GM18861 (cell line): ENCODE measurements at regions not wholly inside any gene's neighbourhood (a gene's known extent, or its start where the extent isn't known, plus 50 kb on each side); places are given as distances from the start of the nearest gene placed in this dataset.
"Not testable (repeated sequence)": the region's sequence is repeated elsewhere in the genome, so short reads cannot be mapped to it uniquely, and the experiment has no call there.

Experiments
- ATAC-seq: cut with Tn5 transposase; IDR thresholded peaks from one replicate; pipeline ENCODE4 v1.9.1; 2021; ENCODE audit not compliant: unreplicated experiment

DNA sequence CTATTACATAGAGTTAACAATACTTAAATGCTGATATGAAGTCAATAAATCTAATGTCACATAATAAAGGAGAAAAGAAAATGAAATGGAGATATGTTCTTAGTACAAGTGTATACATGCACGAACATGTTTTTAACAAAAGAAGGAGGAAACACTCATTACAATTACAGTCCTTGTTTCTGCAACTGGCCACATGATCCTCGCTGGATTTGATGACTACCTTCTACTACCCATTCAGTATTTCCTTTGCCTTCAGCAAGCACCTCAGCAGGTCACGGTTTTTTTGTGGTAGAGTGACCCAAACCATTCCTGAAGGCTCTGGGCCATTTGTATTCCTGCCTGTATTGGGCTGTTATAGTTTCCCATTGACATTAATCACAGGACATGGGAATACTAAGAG lies 172.8 kb upstream of the CXADR start:
- ATAC-seq = no peak

DNA sequence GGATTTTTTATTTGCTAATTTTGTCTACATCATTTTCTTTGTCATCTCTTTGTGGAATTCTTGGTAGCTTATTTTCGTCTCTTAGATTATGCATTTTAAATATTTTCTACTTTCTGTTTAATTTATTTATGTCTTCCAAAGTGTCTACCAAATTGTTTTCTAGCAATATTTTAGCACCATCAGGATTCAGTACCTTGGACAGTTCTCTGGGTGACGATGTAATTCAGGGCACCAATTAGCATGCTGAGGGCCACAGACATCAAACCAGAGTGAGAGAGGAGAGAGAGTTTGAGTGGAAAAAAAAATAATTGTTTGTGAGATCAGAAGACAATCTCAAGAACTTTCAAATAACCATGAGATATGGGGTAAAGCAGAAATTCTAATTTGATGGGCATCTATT lies 169.8 kb upstream of the CXADR start:
- no peak for ATAC-seq

DNA sequence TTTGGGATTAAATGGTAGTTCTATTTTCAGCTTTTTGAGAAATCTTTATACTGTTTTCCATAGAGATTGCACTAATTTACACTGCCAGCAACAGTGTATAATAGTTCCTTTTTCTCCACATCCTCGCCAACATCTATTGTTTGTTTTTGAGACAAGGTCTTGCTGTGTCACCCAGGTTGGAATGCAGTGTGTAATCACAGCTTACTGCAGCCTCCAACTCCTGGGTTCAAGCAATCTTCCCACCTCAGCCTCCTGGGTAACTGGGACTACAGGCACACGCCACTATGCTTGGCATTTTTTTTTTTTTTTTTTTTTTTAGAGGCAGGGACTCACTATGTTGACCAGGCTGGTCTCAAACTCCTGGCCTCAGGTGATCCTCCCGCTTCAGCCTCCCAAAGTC lies 164.5 kb upstream of the CXADR start:
- ATAC-seq = no peak

DNA sequence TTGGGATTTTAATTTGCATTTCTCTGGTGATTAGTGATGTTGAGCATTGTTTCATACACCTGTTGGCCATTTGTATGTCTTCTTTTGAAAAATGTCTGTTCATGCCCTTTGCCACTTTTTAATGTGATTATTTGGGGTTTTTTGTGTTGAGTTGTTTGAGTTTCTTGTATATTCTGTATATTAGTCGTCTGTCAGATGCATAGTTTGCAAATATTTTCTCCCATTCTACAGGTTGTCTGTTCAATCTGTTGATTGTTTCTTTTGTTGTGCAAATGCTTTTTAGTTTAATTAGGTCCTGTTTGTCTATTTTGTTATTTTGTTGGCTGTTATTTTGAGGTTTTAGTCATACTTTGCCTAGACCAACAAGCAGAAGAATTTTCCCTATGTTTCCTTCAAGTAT lies 164.0 kb upstream of the CXADR start:
- no peak for ATAC-seq

DNA sequence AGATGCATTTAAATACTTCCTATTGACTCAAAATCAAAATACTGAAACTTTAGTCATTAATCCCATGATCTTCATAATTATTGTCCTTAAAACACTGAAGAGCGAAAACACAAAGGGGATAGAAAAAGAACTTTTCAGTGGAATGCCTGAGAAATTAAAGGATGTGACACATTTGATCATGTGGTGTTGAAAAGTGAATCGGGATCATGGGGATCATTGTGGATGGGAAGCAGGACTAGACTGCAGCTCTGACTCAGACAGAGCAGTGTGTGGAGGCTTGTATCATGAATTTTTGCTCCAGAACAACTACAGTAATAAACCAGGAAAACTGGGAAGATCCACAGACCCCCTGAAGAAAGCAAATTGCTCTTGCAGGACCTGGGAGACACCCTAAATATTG lies 161.1 kb upstream of the CXADR start:
- ATAC-seq = no peak

DNA sequence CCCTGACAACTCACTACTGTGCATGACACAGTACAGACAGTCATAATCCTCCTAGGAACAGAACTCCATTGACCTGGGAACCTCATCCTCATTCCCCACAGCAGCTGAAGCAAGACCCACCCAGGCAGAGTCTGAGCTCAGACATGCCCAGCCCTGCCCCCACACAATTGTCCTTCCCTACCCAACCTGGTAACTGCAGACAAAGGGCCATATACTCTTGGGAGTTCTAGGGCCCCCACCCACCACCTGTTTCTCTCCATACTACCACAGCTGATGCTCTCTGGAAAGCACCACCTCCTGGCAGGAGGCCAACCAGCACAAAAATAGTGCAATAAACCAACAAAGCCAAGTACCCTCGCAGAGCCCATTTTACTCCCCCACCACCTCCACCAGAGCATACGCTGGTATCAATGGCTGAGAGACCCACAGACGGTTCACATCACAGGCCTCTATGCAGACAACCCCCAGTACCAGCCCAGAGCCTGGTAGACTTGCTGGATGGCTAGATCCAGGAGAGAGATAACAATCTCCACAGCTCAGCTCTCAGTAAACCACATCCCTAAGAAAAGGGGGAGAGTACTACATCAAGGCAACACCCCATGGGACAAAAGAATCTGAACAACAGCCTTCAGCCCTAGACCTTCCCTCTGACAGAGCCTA lies 159.7 kb upstream of the CXADR start:
- no peak for ATAC-seq

DNA sequence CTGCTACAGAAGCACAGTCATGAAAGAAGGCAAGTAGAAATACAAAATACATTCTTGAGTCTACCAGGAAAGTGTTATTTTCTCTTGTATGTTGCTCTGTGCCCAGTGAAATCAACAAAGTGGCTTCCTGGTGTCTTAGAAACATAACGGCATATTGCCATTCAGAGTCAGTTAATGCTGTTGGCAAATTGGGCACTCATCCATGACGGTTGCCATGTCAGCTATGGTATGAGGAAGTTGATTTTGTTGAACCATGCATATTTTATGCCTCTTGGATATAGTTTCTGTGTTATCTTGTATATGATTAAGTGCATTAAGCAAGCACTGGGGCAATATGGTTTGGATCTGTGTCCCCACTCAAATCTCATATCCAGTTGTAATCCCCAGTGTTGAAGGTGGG lies 153.1 kb upstream of the CXADR start:
- ATAC-seq = no peak

DNA sequence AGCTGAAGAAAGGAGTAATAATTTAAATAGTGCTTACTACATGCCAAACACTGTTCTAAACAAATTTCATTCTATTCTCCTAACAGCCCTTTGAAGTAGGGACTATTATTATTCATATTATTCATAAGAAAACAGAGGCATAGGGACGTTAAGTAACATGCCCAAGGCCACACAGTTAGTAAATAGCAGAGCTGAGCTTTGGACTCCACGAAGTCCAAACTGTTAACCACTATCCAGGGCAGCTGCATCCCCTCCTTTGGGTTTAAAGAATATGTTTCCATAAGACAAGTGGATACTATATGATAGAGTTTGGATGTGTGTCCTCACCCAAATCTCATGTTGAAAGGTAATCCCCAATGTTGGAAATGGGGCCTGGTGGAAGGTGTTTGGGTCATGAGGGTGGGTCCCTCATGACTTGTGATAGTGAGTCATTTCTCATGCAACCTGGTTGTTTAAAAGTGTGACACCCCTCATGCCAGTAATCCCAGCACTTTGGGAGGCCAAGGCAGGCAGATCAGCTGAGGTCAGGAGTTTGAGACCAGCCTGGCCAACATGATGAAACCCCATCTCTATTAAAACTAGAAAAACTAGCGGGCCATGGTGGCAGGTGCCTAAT lies 144.0 kb upstream of the CXADR start:
- no peak for ATAC-seq

DNA sequence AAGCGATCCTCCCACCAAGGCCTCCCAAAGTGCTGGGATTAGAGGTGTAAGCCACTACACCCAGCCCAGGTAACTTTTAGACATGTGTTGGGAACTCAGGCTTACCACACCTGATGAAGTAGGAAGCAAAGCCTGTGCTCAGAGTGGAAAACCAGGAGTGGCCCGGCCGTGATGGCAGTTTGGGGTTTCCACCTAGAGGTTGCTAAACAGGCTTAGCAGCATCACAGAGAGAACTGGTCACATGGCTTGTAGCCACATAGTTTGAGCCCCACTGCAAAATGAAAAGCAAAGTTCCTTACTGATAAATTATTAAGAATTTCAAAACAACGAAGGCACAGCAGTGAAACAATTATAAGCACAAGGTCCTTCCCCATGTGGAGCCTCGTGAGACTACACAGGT lies 142.6 kb upstream of the CXADR start:
- no peak for ATAC-seq

DNA sequence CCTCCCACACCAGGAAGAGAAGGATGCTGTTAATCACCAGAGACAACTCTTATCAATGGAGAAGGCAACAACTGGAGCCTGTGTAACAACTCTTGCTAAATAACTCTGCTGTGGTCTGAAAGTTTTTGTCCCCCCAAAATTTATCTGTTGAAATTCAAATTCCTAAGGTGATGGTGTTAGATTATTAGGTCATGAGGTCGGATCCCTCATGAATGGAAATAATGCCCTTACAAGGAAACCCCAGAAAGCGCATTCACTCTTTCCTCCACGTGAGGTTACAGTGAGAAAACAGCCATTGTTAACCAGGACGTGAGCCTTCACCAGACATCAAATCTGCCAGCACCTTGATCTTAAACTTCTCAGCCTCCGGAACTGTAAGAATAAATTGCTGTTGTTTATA lies 141.9 kb upstream of the CXADR start:
- ATAC-seq = no peak

DNA sequence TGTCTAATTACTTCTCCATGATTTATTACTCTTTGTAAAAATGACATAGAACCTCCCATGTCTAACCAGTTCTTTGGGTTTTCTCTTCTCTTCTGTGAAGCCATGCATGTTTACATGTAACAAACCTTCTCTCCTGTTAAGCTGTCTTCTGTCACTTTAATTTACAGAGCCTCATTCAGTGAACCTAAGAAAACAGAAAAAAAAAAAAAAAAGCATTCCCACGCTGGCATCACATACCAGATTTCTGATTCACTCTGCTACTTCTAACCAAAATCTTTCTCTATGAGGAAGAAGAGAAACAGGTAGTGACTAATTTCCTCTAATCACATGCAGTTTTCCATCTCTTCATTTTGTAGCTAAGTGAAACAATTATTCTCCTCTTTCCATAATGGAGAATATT lies 141.4 kb upstream of the CXADR start:
- ATAC-seq = no peak

DNA sequence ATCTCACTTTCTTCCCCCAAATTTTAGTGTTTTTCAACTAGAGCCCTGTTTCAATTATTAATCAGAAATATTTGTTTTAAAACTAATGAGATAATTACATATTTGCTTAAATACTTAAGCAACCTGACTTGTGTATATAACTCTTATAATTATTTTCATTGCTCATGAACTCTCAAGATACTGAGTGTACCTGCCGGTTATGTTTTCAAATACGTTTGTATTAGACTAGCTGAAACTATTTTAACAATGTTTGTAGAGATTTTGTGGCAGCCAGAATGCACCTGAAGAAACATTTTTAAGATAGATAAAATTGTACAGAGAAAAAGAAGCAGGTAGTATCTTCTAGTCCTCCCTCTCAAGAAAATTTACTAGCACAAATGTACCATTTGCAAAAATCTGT lies 140.6 kb upstream of the CXADR start:
- no peak for ATAC-seq

DNA sequence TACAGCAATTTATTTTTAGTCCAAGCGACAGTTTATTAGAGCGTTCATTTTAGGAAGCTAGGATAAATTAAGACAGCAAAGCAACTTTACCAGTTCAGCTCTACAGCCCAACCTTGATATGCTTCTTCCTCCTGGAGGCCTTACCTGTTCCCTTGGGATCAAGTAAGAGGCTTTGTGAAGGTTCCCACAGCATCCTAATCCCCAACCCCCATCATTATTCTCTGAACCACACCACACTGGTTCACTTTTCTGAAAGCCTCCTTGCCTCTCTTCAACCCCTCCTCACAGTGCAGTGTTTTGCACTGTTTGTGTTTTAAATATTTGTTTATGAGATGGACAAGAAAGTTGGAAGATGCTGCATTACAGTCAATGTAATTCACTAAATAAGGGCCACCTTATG lies 126.3 kb upstream of the CXADR start:
- no peak for ATAC-seq

DNA sequence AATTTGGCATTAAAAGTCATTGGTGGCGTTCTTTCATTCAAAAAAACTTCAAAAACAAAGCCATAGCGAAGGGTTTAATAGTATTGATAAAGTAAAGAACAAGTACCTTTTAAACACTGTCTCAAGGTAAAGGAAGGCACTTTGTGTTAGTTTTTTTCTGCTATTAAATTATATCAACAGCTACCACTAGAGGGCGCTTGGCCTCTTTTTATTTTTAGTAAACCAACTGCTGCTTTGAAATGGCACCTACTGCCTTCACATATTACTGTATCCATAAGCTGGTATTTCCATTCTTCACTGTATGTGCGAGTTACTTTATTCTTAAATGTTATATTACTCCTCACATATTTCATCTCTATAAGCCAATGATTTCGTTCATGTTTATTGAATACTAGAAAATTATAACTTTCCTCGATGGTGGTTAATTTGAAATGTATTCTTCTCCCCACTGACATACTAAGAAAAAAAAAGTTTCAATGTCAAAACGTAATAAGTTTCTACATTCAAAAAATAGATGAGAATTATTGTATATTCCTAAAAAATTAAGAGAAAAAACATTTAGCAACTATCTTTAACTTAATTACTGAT lies 125.7 kb upstream of the CXADR start:
- peak; percentile 81 for ATAC-seq

DNA sequence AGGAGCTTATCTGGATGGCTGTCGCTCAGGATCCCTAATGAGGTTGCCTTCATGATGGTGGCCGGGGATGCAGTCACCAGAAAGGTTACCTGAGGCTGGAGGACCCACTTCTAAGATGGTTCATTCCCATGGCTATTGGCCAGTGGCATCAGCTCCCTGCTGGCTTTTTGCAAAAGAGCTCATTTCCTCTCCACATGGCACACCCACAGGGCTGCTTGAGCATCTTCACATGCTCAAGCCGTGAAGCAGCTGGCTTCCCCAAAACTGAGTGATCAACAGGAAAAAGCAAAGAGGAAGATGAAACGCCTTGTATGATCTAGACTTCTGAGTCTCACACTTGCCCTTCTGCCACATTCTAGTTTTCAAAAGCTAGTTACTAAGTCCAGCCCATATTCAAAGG lies 124.6 kb upstream of the CXADR start:
- ATAC-seq = no peak

DNA sequence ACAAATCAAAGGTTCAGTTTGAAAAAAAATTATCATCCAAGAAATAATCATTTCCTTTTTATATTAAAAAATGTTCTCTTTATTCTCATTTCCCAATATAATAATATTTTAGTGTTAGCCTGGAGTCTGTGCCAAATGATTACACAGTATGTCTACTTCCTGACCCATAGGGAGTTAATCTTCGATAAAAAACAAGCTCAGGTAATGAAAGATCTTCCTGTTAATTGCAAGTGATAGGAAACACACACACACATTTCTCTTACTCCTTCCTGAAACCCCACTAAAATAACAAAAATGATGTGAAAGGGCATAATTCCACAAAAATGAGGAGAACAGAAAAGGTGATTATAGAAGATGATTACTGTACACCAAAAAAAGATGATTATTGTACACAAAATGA lies 123.5 kb upstream of the CXADR start:
- ATAC-seq = no peak

DNA sequence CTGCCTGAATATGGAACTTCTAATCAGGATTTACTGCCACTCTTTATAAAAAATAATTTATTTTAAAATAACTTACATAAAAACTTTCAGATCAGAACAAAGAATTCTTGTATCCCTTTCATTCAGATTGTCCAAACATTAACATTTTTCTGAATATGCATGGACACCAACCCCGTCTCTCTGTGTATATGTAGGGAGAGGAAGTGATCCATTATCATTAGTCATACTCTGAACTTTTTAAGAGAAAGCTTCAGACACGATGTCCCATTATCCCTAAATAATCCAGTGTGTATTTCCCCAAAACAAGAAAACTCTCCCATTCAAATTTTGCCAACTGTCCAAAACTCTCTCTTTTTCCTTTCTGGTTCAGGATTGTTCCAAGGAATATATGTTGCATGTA lies 122.3 kb upstream of the CXADR start:
- ATAC-seq = no peak

DNA sequence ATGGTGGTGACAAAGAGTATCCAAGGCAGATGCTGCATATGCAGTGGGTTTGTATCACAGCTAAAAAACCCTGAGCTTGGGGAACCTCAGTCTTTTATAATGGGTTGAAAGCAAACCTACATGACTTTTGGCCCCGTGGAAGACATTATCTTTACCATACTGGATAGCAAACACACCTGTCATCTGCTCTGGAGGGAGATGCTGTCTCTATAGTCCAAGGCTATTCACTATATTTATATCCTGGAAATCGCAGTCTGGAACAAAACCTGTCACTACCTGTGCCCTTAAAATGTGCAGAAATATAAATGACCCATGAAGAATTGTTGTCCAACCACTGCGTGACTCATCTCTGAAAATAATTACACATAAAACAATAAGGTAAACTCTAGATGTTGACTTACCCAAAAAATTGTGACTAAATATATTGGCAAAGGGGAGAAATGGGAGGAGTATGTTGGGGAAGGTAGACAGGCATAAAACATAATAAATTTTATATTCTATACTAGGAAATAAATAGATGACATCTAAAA lies 121.0 kb upstream of the CXADR start:
- no peak for ATAC-seq

DNA sequence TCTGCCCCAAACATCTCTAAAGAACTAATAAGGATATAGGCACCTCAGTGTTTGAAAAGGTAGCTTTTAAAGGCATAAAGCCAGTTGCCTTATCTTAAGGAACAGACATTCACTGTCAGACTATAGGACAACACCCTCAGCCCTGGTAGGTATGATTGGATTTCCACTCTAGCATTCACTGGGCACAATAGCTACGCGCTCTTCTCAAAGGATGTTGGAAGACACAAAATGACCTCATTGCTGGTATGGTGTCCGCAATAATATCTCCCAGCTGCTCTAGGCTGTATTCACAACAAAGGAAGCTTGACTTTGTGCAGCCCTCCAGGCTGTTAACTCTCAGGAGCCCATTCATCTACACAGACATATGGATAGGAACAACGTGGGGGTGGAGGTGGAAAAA lies 119.4 kb upstream of the CXADR start:
- ATAC-seq = no peak

DNA sequence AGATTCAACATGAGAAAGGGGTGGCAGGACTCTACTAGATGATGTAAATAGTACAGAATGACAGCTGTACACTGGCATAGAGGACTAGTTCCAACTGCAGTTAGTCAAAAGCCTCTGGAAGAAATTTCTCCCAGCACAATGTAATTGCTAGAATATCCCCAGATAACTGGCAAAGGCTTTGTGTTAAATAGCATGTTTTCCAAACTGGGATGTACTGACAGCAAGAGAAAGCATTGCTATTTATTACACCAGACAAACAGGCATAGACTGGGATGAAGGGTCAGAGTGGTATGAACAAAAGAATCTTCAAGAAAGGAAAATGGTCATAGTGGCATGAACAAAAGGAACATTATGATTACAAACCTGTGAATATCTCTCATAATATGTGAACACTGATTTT lies 115.9 kb upstream of the CXADR start:
- ATAC-seq = no peak

DNA sequence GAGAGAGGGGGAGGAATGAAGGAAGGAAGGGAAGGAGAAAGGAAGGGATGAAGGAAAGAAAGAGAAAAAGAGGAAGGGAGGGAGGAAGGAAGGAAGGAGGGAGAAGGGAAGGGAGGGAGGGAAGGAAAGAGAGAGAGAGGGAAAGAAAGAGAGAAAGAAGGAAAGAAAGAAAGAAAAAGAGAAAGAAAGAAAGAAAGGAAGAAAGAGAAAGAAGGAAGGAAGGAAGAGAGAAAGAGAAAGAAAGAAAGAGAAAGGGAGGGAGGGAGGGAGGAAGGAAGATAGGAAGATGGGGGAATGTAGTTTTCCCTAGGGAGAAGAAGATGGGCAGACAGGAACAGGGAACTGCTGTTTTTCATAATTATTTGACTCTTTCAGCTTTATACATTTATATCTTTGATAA lies 115.1 kb upstream of the CXADR start:
- ATAC-seq = no peak

DNA sequence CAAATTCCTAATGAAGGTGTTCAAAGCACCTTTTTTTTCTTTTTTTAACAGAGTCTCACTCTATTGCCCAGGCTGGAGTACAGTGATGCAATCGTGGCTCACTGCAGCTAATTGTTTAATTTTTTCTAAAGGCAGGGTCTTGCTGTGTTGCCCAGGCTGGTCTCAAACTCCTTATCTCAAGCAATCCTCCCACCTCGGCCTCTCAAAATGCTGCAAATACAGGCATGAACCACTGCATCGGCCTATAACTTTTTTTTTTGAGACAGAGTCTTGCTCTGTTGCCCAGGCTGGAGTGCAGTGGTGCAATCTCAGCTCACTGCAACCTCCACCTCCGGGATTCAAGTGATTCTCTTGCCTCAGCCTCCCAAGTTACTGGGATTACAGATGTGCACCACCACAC lies 113.9 kb upstream of the CXADR start:
- ATAC-seq = not testable (repeated sequence)

DNA sequence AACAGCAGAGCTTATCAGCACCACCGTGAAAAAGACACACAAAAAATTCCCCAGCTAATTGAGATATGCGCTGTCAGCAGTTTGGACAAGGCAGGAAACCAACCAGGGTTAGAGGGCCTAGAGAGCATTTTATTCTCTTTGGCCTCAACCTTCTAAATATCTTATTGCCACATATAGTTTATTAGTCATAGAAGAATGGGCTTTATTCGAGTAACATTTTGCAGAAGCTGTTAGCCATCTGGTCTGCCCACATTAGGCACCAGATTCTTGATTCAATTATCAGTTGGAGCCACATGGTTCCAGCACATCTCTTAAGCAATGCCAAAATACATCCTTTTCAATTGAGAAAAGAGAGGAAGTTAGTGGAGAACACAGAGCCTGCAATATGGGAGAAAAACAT lies 109.9 kb upstream of the CXADR start:
- no peak for ATAC-seq
